ENCODE measurements at regions not wholly inside any gene's neighbourhood (a gene's known extent, or its start where the extent isn't known, plus 50 kb on each side); places are given as distances from the start of the nearest gene placed in this dataset.

DNA sequence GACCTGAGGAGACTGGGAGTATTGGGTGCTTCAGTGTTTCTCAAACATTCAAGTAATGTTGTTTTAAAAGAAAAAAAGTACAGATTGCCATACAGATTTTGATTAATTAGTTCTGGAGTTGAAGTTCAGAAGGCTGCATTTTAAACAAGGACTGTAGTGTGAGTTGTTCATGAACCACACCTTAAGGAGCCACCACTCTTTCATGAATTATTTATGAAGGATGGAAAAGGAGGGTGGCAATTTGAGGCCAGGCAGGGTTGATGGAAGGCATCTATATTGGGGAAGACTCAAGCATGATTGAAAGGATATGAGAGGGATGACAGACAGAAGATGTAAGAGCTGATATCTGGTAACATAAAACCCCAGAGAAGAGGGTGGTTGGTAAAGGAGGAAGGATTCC lies 146.6 kb upstream of the CAND1 start:
- no peak for TF ChIP-seq FOS (IDR thresholded peaks at IDR 0.05; ENCODE audit: borderline replicate concordance, insufficient read depth, low read length)
- TF ChIP-seq POLR2AphosphoS5 (IDR thresholded peaks at IDR 0.05; ENCODE audit: insufficient read depth, low read depth, low read length): no peak
- TF ChIP-seq, protein P1, sequence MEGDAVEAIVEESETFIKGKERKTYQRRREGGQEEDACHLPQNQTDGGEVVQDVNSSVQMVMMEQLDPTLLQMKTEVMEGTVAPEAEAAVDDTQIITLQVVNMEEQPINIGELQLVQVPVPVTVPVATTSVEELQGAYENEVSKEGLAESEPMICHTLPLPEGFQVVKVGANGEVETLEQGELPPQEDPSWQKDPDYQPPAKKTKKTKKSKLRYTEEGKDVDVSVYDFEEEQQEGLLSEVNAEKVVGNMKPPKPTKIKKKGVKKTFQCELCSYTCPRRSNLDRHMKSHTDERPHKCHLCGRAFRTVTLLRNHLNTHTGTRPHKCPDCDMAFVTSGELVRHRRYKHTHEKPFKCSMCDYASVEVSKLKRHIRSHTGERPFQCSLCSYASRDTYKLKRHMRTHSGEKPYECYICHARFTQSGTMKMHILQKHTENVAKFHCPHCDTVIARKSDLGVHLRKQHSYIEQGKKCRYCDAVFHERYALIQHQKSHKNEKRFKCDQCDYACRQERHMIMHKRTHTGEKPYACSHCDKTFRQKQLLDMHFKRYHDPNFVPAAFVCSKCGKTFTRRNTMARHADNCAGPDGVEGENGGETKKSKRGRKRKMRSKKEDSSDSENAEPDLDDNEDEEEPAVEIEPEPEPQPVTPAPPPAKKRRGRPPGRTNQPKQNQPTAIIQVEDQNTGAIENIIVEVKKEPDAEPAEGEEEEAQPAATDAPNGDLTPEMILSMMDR (IDR thresholded peaks at IDR 0.05; ENCODE audit: extremely low read depth in 1 of 2, insufficient read depth in 1 of 2, low read depth in 1 of 2, low read length in 2 of 2): no peak
- TF ChIP-seq POLR2A (IDR thresholded peaks at IDR 0.05; ENCODE audit: low read depth, low read length): no peak
- TF ChIP-seq GATA2 (IDR thresholded peaks at IDR 0.05; ENCODE audit: insufficient read depth, insufficient read length, low read depth, low read length): no peak
- no peak for TF ChIP-seq MYC (IDR thresholded peaks at IDR 0.05; ENCODE audit: low read depth, low read length)
- TF ChIP-seq, protein P2, sequence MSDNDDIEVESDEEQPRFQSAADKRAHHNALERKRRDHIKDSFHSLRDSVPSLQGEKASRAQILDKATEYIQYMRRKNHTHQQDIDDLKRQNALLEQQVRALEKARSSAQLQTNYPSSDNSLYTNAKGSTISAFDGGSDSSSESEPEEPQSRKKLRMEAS (IDR thresholded peaks at IDR 0.05; ENCODE audit: insufficient read depth, insufficient read length): no peak
- TF ChIP-seq EZH2 (IDR thresholded peaks at IDR 0.05; ENCODE audit: borderline replicate concordance, low read depth, low read length, severe bottlenecking): no peak
- no peak for TF ChIP-seq JUN (IDR thresholded peaks at IDR 0.05; ENCODE audit: borderline replicate concordance, insufficient read depth, insufficient read length, low read depth)
